GM18861 (cell line): ENCODE measurements at regions not wholly inside any gene's neighbourhood (a gene's known extent, or its start where the extent isn't known, plus 50 kb on each side); places are given as distances from the start of the nearest gene placed in this dataset.
"Not testable (repeated sequence)": the region's sequence is repeated elsewhere in the genome, so short reads cannot be mapped to it uniquely, and the experiment has no call there.

Experiments used
- ATAC-seq: cut with Tn5 transposase; IDR thresholded peaks from one replicate; pipeline ENCODE4 v1.9.1; 2021; ENCODE audit not compliant: unreplicated experiment

DNA sequence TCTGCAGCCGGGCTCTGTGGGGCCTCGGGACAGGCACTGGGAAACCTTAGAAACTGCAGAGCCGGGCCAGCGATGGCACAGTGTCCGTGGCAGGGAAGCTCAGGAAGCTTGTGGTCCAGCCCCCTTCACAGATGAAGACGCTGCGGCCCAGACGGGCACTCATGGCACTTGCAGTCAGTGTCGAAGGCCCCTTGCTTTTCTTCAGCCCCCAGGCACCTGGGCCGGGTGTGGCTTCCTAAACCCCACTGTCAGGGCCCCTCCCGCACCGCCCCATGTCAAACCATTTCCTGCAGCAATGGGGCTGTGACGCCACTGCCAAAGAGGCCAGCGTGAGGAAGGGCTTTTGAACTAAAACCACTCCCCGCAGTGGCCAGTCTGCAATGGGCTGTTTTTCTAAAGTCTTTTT lies 164.0 kb downstream of the LAT start:
- ATAC-seq, result no peak

DNA sequence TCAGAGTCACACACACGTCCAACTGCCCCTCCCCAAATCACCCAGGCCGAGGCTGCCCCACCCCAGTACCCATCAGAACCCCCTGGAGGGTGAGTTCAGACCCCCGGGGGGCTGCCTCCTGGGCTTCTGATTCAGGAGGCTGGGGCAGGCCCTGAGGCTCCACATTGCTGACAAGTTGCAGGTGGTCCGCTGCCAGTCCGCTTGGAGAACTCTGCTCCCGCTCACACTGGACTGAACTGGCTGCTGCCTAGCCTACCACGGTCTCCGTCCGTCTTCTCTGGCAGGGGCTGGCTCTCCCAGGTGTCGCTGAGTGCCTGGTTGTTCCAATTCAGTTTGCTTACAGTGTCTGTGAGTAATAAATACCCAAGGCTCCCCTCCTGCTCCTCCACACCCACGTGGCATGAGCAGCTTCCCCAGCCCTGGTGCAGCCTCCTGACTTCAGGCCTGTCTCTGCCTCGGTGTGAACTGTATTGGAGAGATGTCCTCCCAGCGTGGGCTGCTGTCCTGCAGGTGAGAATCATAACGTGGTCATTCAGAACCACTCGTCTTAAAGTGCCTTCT lies 163.4 kb downstream of the LAT start:
- ATAC-seq, result no peak

DNA sequence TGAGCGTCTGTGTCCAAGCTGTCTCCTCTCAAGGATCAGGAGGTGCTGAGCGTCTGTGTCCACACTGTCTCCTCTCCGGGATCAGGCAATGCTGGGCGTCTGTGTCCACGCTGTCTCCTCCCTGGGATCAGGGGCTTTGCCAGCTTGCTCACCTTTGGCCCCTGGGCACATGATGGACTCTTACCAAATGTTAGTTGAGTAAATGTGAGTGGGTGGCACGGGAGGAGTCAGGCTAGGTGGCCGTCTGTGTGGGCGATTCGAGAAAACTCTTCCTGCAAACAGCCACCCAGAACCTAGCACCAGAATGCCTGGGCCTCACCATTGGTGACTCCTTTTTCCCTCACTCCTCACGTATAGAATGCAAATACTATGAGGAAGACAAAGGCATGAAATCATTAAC lies 162.9 kb downstream of the LAT start:
- not testable (repeated sequence) for ATAC-seq

DNA sequence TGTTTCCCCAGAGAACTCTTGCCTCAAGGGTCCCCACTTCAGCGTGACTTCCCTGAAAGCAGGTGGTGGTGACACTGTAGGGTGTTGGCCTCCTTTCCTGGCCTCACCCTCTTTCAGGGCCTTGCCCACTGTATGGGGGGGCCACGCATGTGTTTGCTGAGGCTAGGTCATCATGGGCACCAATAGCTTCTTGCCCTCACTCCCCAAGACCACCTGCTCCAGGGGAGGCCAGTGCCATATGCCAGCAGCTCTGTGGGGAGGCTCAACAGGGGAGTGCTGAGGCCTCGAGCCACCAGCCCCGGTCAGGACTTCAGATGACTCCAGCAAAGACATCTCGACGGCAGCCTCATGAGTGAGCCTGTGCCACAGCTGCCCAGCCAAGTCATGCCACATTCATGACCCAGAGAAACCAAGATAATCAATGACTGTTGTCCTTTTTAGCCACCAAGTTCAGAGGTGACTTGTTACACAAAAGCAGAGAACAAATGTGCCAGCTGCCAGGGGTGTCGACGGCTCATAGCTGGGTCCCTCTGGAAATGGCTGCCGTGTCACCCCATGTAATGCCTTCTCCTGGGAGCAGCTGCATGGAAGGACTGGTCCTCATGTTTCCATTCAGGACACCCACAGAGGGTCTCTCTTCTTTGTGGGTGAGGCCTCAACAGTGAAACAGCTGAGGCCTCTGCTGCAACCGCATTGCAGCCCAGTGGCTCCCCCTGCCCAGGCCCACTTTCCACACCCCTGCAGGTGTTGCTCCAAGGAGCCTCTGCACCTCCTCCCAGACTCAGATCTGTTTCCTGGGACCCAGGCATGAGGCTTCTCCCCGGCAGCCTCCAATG lies 162.2 kb downstream of the LAT start:
- not testable (repeated sequence) for ATAC-seq

DNA sequence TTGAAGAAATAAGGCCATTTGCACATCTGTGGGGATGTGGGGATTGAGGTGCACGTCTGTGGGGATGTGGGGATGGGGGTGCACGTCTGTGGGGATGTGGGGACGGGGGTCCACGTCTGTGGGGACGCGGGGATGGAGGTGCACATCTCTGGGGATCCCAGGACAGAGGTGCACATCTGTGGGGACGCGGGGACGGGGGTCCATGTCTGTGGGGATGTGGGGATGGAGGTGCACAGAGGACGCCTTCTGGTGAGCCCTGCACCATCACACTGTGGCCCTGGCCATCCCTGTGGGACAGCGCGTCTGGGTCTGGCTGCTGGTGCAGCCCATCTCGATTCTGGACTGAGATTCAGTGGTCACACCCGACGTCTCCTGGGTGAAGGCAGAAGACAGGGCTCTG lies 161.4 kb downstream of the LAT start:
- ATAC-seq, result no peak

DNA sequence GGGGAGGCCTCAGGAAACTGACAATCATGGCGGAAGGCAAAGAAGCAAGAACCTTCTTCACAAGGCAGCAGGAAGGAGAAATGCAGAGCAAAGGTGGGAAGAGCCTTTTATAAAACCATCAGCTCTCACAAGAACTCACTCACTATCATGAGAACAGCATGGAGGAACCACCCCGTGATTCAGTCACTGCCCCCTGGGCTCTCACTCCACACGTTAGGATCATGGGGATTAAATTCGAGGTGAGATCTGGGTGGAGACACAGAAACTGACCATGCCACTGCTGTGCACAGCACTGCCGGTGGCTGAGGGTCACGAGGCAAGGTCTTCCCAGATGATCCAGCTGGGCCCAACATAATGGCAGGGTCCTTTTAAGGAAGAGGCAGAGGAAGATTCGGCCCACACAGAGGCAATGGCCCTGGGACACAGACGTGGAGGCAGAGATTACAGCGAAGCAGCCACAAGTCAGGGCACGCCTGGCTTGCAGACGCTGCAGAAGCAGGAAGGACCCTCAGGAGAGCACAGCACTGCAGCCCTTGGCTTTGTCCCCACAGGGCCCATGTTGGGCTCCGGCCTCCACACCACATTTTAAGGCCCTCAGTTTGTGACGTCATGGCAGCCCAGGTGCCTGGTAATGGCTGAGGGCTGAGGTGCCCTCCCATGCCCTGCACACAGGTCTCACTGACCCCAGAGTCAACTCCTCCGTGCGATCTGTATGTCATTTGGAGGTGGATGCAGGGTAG lies 160.8 kb downstream of the LAT start:
- not testable (repeated sequence) for ATAC-seq

DNA sequence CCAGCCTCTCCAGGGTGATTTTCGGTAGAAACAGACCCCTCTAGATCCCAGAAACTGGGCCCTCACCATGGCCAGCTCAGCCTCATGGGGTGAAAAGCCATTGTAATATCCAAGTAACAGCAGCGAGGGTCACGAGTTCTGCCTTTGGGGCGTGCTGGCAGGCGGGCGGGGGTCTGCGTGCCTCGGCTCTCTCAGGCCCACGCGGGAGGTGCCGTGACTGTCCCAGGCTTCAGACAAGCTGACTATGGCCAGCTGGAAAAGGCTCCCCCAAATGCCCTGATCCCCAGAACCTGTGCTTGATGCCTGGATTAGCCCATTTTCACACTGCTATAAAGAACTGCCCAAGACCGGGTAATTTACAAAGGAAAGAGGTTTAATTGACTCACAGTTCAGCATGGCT lies 160.2 kb downstream of the LAT start:
- ATAC-seq, result not testable (repeated sequence)

DNA sequence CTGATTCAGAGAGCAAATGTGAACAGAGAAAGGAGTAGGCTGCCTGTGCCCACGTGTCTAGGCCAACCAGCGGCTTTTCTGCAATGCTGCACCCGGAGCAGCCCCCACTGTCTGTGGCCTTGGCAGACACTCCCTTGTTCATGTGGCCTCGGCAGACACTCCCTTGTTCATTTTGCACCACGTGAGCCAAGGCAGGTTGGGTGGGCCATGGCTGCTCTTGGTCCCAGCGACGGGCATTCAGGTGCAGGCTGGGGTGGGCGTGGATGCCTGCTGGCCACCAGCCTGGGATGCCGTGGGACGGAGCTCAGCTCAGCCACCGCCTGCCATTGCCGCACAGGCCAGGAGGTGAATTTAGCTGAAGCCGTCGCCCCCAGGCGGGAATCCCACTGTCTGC lies 159.8 kb downstream of the LAT start:
- ATAC-seq, result not testable (repeated sequence)

DNA sequence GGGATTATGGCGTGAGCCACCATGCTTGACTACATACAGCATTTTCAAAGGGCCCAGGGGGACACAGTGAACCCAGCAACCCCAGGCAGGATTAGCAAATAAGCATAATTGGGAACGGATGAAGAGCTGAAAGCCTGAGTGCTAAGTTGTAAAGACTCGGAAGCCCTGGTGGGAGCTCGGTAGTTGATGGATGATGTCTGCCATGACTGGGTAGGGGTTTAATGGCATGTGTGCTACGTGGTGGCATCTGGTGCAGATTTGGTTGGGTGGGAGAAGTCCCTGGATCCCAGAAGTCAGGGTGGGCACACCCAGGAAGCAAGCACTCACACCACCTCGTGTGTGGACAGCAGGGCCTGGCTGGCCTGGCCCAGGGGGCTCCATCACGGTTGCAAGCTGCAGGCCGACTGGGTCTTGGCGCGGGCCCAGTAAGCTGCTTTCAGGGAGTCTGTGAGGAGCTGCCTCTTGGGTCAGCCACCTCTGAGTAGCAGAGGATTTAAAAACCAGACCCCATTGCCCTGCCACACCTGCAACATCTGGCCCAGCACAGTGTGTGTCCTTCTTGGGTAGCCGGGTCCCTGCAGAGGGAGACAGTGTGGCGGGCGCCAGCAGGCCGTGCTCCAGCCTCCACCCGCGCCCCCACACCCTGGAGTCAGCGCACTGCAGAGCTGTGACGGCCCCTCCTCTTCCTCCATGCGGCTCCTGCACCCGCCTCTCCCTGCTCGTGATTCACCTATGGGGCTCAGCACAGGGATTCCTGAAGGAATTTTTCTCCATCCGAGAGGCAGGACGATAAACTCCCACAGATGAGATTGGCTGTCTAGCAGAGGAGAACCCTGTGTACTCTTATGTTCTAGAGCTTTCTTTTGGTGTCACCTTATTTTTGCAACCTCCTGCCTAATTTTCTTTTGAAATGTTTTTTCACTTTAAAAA lies 159.2 kb downstream of the LAT start:
- not testable (repeated sequence) for ATAC-seq

DNA sequence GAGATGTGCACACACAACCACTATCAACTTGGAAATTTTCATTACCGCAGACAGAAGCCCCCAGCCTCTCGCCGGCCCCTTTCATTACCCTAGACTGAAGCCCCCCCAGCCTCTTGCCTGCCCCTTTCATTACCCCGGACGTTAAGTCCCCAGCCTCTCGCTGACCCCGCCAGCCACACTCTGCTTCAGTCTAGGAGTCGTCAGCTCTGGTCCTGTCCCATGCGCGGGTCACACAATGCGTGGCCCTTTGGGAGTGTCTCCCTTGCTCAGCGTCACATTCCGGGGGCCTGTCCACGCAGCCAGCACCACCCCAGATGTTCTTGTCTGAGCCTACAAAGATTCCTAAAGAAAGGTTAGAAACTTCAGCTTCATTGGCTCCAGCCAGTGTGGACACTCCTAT lies 157.7 kb downstream of the LAT start:
- not testable (repeated sequence) for ATAC-seq

DNA sequence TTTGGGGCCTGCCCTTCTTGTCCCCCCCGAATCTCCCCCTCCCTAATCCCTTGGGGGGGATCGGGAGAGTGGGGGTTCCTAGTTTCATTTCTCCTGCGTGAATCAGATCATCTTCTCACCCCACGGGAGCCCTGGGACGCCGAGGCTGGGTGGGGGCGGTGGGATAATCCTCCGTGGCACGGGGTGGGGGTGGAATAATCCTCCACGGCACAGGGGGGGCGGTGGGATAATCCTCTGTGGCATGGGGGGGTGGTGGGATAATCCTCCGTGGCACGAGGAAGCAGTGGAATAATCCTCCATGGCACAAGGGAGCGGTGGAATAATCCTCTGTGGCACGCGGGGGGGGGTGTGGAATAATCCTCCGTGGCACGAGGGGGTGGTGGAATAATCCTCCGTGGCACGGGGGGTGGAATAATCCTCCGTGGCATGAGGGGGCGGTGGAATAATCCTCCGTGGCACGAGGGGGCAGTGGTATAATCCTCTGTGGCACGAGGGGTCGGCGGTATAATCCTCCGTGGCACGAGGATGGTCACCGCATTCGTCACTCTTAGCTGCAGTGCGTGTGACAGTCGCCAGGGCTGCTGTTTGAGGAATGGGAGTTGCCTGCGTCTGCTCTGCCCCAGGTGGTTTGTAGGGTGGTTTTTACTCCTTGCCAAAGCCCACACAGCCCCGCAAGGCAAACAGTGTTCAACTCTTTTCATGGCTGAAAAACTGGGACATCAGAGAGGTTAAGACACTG lies 156.9 kb downstream of the LAT start:
- ATAC-seq, result no peak

DNA sequence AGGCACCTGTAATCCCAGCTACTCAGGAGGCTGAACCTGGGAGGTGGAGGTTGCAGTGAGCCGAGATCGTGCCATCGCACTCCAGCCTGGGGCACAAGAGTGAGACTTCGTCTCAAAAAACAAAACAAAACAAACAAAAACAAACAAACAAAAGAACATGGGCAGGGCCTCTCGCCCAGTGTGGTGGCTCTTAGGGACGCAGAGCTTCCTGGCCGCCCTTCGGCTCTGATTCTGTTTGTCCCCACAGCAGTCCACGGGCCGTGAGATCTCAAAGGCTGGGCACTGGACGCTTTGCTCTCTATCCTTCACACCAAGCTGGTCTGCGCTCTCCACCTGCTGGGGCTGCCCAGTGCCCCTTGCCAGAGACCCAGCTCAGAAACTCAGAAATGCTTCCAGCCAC lies 156.3 kb downstream of the LAT start:
- not testable (repeated sequence) for ATAC-seq

DNA sequence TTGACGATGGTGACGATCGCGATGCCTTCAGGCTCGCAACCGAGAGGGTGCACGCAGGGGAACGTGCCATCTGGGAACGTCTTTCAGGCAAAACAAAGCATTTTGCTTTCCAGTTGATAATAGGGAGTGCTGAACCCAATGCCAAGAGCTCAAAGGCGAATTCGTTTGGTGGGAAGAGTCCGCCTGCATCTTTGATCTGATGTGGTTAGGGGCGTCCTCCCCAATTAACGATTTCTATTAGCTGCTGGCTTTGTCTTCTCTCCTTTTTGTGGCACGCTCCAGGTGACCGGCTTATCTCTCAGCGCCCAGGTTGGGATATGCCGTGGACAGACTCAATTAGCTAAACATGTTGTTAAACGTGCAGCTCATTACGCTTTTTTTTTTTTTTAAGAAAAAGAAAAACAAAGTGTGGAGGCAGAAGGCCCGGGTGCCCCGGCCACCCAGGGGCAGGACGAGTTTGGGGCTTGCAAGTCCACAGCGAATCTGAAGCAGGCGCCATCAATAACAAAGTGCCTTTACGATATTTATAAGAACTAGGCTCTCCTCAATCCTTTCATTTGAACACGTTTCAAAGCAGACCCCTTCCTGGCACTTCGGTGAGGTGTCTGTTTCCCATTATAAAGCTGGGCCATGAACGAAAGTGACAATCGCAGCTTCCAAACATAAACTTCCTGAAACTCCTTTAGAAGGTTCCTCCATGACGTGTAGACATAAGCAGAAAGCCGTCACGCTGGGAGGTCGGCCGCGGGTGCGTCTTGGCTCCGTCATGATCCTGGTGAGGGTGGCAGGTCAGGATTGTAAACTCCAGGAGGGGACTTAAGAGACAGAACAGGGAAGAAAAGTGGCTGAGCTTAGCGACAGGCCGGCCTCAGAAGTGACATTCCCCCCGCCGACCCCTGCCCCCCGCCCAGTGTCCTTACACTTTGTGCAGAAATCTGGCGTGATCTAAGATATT lies 155.3 kb downstream of the LAT start:
- not testable (repeated sequence) for ATAC-seq

DNA sequence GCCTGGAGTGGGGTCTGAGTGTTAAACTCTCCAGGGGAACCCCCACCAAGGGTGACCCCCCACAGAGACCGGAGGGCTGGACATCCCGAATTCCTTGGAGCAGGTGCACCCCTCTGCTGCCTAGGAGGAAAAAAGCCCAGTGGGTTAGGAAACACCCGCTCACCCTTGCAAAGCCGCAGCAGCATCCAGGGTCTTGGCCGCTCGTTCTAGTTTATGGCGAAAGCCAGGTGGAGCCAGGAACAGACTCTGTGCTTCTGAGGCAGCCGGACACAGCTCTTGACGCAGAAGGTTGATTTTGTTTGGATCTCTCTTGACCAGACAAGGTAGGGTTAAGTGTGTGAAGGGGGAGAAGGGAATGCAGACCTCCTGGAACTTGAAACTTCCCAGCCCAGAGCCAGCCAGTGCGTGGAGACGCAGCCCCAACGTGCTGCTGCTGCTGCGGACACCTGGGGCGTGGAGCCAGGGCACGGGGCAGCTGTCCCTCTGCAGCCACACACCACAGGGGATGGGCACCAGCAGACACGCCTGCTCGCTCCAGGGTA lies 154.5 kb downstream of the LAT start:
- no peak for ATAC-seq

DNA sequence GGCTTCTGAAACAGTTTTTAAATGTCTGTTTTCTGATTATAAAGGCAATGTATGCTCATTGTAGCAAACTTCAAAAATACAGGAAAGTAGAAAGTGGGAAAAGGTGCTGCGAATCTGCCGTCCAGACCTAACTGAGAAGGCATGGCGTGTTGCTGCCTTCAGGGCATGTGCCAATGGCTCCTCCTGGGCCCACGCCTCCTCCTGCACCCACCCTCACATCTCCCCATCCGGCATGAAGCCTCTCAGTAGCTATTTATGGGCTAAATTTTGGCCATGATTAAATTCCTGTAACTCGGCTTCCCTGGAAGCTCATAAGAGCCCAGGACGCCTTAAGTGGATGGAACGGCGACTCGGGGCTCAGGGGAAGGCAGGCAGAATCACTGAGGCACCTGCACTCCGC lies 153.8 kb downstream of the LAT start:
- ATAC-seq, result not testable (repeated sequence)

DNA sequence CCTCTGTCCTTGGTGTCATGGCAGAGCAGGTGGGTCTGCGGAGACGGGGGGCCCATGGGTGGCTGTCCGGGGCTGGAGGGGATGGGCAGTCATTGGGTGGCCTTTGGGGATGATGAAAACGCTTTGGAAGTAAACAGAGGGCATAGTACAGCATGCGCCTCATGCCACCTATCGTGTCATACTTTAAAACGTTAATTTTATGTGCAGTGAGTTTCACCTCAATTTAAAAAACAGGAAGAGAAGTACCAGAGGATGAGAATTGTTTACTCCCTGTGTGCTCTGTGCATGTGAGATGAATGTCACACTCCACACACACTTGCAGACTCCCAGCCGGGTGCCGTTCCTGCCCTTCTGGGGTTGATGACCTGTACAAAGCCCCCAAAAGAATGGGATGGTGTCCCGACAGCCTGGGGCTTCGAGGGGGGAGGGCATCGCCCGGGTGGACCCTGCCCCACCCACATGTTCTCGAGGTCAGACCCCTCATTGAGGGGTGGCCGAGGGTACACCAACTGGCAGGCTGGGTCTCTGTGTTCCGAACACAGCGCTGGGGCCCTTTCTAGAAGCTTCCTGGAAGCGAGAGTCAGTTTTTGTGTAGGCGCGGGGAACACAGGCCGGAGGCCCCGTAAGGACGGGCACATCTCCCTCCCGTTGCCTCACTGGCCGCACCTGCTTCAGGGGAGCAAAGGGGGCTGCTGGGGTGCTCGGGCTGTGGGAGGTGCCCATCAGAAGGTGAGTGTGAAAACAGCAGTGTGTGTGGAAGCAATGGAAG lies 153.2 kb downstream of the LAT start:
- not testable (repeated sequence) for ATAC-seq

DNA sequence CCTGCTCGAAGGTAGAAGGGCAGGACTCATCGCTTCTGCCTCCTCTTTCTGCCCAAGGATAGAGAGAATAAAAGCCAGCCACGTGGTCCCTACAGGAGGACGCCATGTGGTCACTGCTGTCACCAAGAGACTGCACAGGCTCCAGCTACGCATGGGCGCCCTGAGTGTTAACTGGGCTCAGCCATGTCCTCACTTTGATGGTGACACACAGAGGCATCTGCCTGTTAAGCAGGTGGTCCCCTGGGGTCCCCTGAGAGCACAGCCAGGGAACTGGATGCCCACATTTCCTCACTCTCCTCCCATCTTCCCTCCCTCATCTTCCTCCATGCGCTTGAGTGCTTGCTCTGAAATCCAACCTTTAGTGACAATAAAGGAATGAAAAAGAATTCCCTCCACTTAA lies 152.6 kb downstream of the LAT start:
- ATAC-seq, result not testable (repeated sequence)

DNA sequence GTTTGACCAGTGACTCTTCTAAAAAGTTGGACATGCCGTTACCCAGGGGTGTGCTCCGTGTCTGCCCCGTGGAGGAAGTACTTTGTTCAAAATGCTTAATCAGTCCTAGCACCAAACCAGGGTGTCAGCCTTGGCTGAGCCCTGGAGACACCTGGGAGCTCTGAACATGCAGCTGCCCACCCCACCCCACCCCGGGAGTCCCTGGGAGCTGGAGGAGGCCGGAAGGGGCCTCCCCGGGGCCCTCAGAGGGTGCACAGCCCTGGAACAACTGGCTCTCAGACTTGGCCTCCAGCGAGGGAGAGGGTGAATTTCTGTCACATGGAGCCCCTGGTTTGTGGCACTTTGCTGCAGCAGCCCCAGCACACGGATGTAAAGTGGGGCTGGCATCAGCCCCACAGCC lies 152.1 kb downstream of the LAT start:
- ATAC-seq, result not testable (repeated sequence)
